ENCODE measurements at regions not wholly inside any gene's neighbourhood (a gene's known extent, or its start where the extent isn't known, plus 50 kb on each side); places are given as distances from the start of the nearest gene placed in this dataset.

DNA sequence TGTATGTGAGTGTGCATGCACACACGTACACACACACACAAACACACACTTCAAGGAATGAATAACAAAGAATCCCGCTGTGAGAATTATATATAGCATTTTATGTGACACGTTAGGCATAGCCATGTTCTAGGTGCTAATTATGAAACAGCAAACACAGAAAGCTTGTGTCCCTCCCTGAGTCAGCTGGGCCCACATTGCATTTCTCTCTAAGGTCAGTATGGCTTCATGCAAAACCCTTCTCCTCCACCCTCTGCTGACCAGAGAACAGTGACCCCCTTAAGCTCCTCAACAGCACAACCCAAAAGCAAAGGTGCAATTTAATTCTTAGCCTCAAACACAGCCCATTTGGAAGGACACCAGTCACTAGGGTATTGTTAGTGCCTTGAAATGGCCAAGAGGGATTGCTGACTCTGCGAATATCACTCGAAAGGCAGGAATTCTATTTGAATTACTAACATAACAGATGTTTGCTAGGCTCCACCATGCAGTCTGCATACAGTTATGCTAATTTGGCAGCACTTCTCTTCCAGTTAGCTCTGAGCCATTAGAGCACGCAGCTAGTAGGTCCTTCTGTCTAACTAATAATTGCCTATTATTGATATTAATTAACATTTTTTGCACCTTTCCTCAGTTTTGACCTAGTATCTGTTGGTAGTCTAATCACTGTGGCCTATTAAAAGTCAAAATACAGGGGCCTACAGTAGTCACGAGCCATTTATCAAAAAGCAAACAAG lies 149.0 kb downstream of the LNPK start:
- ChIA-PET CTCF (no interaction called here), POLR2A (no interaction called here)
- Mint-ChIP-seq H3K36me3 (no peaks in the 10 kb centered on the region), H3K4me3 (peak overlapping the region; percentile 1; the same call in 1 of the 2 replicates), H3K9me3 (peaks cover 16% of the 10 kb centered on the region), H3K4me1 (peaks cover 45% of the 10 kb centered on the region), H3K27ac (peak overlapping the region; percentile 79; the same call in 1 of the 2 replicates), H3K27me3 (ENCODE audit: low read depth) (peaks cover 4% of the 10 kb centered on the region; the same call in 1 of the 2 replicates)
- ATAC-seq (peak; percentile 82), DNase-seq (ENCODE audit: low spot score) (no peak)
- no peak for TF ChIP-seq ZNF232 (CRISPR knock-in tag; IDR thresholded peaks at IDR 0.05)
- no peak for TF ChIP-seq MYBL2 (CRISPR knock-in tag; IDR thresholded peaks at IDR 0.05)

DNA sequence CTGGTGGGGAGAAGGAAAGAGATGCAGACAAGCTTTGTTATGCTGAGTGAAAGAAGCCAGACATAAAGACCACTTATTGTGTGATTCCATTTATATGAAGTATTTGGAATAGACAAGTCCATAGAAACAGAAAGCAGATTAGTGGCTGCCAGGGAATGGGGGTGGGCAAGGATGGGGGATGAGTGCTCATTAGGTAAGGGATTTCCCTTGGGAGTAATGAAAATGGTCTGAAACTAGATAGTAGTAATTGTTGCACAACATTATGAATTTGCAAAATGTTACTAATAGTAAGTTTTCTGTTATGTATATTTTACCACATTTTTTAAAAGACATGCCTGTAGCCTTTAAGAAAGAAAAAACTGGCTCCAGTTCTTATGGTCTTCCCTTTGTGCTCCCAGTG lies 154.9 kb downstream of the LNPK start:
- H3K9me3 Mint-ChIP-seq = peaks cover 7% of the 10 kb centered on the region
- DNase-seq (ENCODE audit: low spot score) = no peak
- ChIA-PET POLR2A (no interaction called here), CTCF (no interaction called here)
- no peaks in the 10 kb centered on the region for H3K27me3 Mint-ChIP-seq (ENCODE audit: low read depth)
- no peaks in the 10 kb centered on the region for H3K36me3 Mint-ChIP-seq
- ATAC-seq = no peak
- H3K4me1 Mint-ChIP-seq = peaks cover 33% of the 10 kb centered on the region
- no peak overlapping the region for H3K27ac Mint-ChIP-seq
- no peak for TF ChIP-seq ATF2 (CRISPR knock-in tag; IDR thresholded peaks at IDR 0.05; ENCODE audit: borderline replicate concordance, low read depth)
- no peak overlapping the region for H3K4me3 Mint-ChIP-seq

DNA sequence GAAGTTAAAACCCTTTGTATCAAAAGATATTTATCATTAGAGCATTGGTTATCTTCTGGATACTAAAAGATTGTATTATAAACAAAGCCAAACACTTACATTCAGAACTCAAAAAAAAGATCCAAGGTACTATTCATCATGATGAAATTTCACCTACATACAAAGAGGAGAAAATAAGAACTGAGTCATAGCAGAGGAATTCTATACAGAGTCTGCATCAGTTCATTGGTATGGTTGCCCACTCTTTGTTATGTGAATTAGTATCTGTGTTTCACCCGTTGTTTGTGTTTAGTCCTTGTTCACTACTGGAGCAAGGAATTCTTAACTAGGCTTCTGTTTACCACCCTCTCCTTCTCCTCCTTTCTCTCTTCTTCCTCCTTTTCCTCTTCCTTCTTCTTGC lies 157.9 kb downstream of the LNPK start:
- ChIA-PET CTCF (no interaction called here), POLR2A (no interaction called here)
- peaks cover 15% of the 10 kb centered on the region for H3K9me3 Mint-ChIP-seq
- no peak overlapping the region for H3K4me3 Mint-ChIP-seq
- peak overlapping the region; percentile 86 for H3K27ac Mint-ChIP-seq
- DNase-seq (ENCODE audit: low spot score) (no peak), ATAC-seq (peak; percentile 78)
- H3K27me3 Mint-ChIP-seq (ENCODE audit: low read depth) = no peaks in the 10 kb centered on the region
- no peaks in the 10 kb centered on the region for H3K36me3 Mint-ChIP-seq
- peaks cover 24% of the 10 kb centered on the region for H3K4me1 Mint-ChIP-seq
- no peak for TF ChIP-seq CDX4 (CRISPR knock-in tag; IDR thresholded peaks at IDR 0.05; ENCODE audit: borderline replicate concordance)
- no peak for TF ChIP-seq MLX (CRISPR knock-in tag; IDR thresholded peaks at IDR 0.05)
- TF ChIP-seq ATF3 (CRISPR knock-in tag; conservative IDR thresholded peaks at IDR 0.05) = no peak
- no peak for TF ChIP-seq NFE2L1 (CRISPR knock-in tag; IDR thresholded peaks at IDR 0.05)
- no peak for TF ChIP-seq ZNF416 (CRISPR knock-in tag; IDR thresholded peaks at IDR 0.05)
- TF ChIP-seq ELF4 (CRISPR knock-in tag; IDR thresholded peaks at IDR 0.05; ENCODE audit: low read depth) = no peak
- no peak for TF ChIP-seq ATF1 (CRISPR knock-in tag; IDR thresholded peaks at IDR 0.05)
- no peak for TF ChIP-seq TP53 (CRISPR knock-in tag; IDR thresholded peaks at IDR 0.05)
- no peak for TF ChIP-seq E2F5 (CRISPR knock-in tag; IDR thresholded peaks at IDR 0.05)
- TF ChIP-seq NFYB (CRISPR knock-in tag; conservative IDR thresholded peaks at IDR 0.05; ENCODE audit: low read depth) = no peak
- no peak for TF ChIP-seq TEAD1 (CRISPR knock-in tag; IDR thresholded peaks at IDR 0.05)
- no peak for TF ChIP-seq FOXJ3 (CRISPR knock-in tag; IDR thresholded peaks at IDR 0.05; ENCODE audit: borderline replicate concordance)
- no peak for TF ChIP-seq ZNF317 (CRISPR knock-in tag; IDR thresholded peaks at IDR 0.05; ENCODE audit: borderline replicate concordance, low read depth)
